ENCODE measurements at regions not wholly inside any gene's neighbourhood (a gene's known extent, or its start where the extent isn't known, plus 50 kb on each side); places are given as distances from the start of the nearest gene placed in this dataset.

DNA sequence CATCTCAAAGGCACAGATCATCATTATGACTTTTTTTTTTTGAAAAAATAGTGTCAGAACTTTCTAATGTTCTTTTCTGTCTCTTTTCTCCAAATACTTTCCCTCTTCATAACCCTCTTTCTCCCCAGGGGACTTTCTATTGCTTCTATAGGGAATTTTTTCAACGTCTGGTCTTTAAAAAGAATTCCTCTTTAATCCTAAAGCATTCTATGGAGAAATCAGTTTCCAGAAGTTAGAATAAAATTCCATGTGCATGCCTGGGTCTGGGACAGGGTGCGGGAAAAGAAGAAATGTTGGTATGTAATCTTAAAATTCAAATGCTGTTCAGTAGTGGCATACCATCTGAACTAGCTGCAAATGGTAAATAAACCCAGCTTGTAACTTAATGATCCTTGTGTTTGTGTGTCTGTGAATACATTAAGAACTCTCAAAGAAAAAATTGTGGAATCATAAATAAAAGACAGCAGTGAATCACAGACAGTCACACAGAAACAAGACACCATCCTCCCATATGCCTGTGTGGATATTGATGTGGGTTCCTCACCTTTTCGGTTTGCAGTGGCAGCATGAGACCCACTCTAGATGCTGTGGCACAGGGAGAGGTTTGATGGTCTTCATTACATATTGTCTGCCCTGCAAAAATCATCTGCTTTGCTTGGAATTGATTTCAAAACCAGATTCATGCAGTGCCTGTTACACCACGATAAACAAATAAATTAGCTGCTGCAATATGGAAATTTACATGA lies 374.7 kb upstream of the NRP1 start:
- Mint-ChIP-seq H3K4me3 (ENCODE audit: unreplicated experiment) (no peak overlapping the region), H3K36me3 (ENCODE audit: insufficient read depth, unreplicated experiment) (no peaks in the 10 kb centered on the region), H3K9me3 (ENCODE audit: unreplicated experiment) (no peaks in the 10 kb centered on the region), H3K27me3 (ENCODE audit: insufficient read depth, unreplicated experiment) (no peaks in the 10 kb centered on the region), H3K4me1 (ENCODE audit: low read depth, unreplicated experiment) (no peaks in the 10 kb centered on the region), H3K27ac (ENCODE audit: unreplicated experiment) (no peak overlapping the region)
- no peaks in the 10 kb centered on the region for H3K9me3 ChIP-seq
- TF ChIP-seq CTCF (IDR thresholded peaks at IDR 0.05; ENCODE audit: insufficient read depth in 1 of 2, low read depth in 1 of 2, low read length in 1 of 2, severe bottlenecking in 1 of 2, unreplicated experiment in 1 of 2): no peak
- DNase-seq: no peak
- intact Hi-C loops (cut with micrococcal nuclease; ENCODE audit: unreplicated experiment): no loop called here
- ChIA-PET POLR2A (no interaction called here), CTCF (no interaction called here)
- H3K36me3 ChIP-seq (ENCODE audit: control insufficient read depth, insufficient read depth, low read length): no peaks in the 10 kb centered on the region
- no peak overlapping the region for H3K4me3 ChIP-seq (ENCODE audit: low read depth, low read length)
- no TSS peak for BruUV-seq (replicated peaks)
- H3K27me3 ChIP-seq (replicated peaks; ENCODE audit: control insufficient read depth, insufficient read depth, low read length): no peaks in the 10 kb centered on the region
- H3K4me1 ChIP-seq: no peaks in the 10 kb centered on the region

- no peak for TF ChIP-seq CTCF (IDR thresholded peaks at IDR 0.05; ENCODE audit: insufficient read depth in 1 of 2, low read depth in 1 of 2, low read length in 1 of 2, severe bottlenecking in 1 of 2, unreplicated experiment in 1 of 2)
- Histone ChIP-seq H3K4me3 (ENCODE audit: low read depth, low read length) (no peak overlapping the region), H3K9me3 (no peaks in the 10 kb centered on the region), H3K36me3 (ENCODE audit: control insufficient read depth, insufficient read depth, low read length) (no peaks in the 10 kb centered on the region), H3K27me3 (replicated peaks; ENCODE audit: control insufficient read depth, insufficient read depth, low read length) (no peaks in the 10 kb centered on the region), H3K4me1 (no peaks in the 10 kb centered on the region)
- no peak for DNase-seq
- no peaks in the 10 kb centered on the region for H3K36me3 Mint-ChIP-seq (ENCODE audit: insufficient read depth, unreplicated experiment)
- no peaks in the 10 kb centered on the region for H3K9me3 Mint-ChIP-seq (ENCODE audit: unreplicated experiment)
- intact Hi-C loops (cut with micrococcal nuclease; ENCODE audit: unreplicated experiment): no loop called here
- H3K27ac Mint-ChIP-seq (ENCODE audit: unreplicated experiment): no peak overlapping the region
- H3K4me1 Mint-ChIP-seq (ENCODE audit: low read depth, unreplicated experiment): no peaks in the 10 kb centered on the region
- POLR2A ChIA-PET: no interaction called here
- CTCF ChIA-PET: no interaction called here
- BruUV-seq (replicated peaks): no TSS peak
- H3K27me3 Mint-ChIP-seq (ENCODE audit: insufficient read depth, unreplicated experiment): no peaks in the 10 kb centered on the region
- no peak overlapping the region for H3K4me3 Mint-ChIP-seq (ENCODE audit: unreplicated experiment)
These were observed 374.1 kb upstream of the NRP1 start for GRCh38 chr10:33708561-33708960.

DNA sequence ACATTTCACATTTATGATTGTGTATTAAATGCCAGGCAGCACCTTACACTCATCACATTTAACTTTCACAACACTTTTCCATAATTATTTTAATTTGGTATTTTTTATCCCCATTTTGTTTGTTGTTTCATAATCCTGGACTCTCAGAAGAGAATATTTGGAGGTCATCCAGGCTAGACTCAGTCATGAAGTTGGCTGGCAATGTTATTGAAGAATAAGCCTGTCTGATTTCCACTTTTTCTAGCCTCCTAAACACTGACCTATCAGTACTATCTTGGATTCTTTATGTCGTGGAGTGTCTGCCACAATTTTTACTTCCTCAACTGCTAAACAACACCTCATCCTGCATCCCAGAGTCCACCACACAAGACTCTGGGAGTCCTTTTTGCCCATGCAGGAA lies 372.3 kb upstream of the NRP1 start:
- H3K4me1 ChIP-seq: no peaks in the 10 kb centered on the region
- H3K36me3 Mint-ChIP-seq (ENCODE audit: insufficient read depth, unreplicated experiment): no peaks in the 10 kb centered on the region
- H3K36me3 ChIP-seq (ENCODE audit: control insufficient read depth, insufficient read depth, low read length): no peaks in the 10 kb centered on the region
- ChIA-PET POLR2A (no interaction called here), CTCF (no interaction called here)
- H3K27me3 Mint-ChIP-seq (ENCODE audit: insufficient read depth, unreplicated experiment): no peaks in the 10 kb centered on the region
- no peak overlapping the region for H3K4me3 Mint-ChIP-seq (ENCODE audit: unreplicated experiment)
- TF ChIP-seq CTCF (IDR thresholded peaks at IDR 0.05; ENCODE audit: insufficient read depth in 1 of 2, low read depth in 1 of 2, low read length in 1 of 2, severe bottlenecking in 1 of 2, unreplicated experiment in 1 of 2): no peak
- no peaks in the 10 kb centered on the region for H3K9me3 ChIP-seq
- DNase-seq: no peak
- H3K27me3 ChIP-seq (replicated peaks; ENCODE audit: control insufficient read depth, insufficient read depth, low read length): no peaks in the 10 kb centered on the region
- no peaks in the 10 kb centered on the region for H3K4me1 Mint-ChIP-seq (ENCODE audit: low read depth, unreplicated experiment)
- no peak overlapping the region for H3K27ac Mint-ChIP-seq (ENCODE audit: unreplicated experiment)
- intact Hi-C loops (cut with micrococcal nuclease; ENCODE audit: unreplicated experiment): no loop called here
- BruUV-seq (replicated peaks): no TSS peak
- H3K9me3 Mint-ChIP-seq (ENCODE audit: unreplicated experiment): no peaks in the 10 kb centered on the region
- H3K4me3 ChIP-seq (ENCODE audit: low read depth, low read length): no peak overlapping the region

Measured in Caco-2 (cell line).